NT2/D1 (cell line): ENCODE measurements at regions not wholly inside any gene's neighbourhood (a gene's known extent, or its start where the extent isn't known, plus 50 kb on each side); places are given as distances from the start of the nearest gene placed in this dataset.

Source experiments
- YY1 ChIP-seq: IDR thresholded peaks from 2 replicates; pipeline ENCODE4 v1.6.1; 2011; ENCODE audit not compliant: insufficient read length, insufficient read depth
- ZNF274 ChIP-seq: IDR thresholded peaks from 2 replicates; pipeline ENCODE4 v1.6.1; 2011; ENCODE audit warnings: mild to moderate bottlenecking, low read depth, low read length

GRCh38 chr13:24016046-24016445 is 118.7 kb upstream of the C1QTNF9B start:
- TF ChIP-seq ZNF274 (no peak), YY1 (no peak)
